Osteocyte (in vitro differentiated cells): ENCODE measurements at regions not wholly inside any gene's neighbourhood (a gene's known extent, or its start where the extent isn't known, plus 50 kb on each side); places are given as distances from the start of the nearest gene placed in this dataset.

Experiments
- DNase-seq: peaks from one replicate; pipeline ENCODE4 v3.0.0; 2021; ENCODE audit warnings: mixed read lengths; ENCODE audit not compliant: unreplicated experiment; ENCODE audit errors: extremely low spot score
- H3K27ac Mint-ChIP-seq: one replicate; pipeline ENCODE4 v1.8.0; 2021; ENCODE audit warnings: mild to moderate bottlenecking, mixed read lengths; ENCODE audit not compliant: unreplicated experiment
- H3K27me3 Mint-ChIP-seq: one replicate; pipeline ENCODE4 v1.8.0; 2021; ENCODE audit warnings: mixed read lengths; ENCODE audit not compliant: unreplicated experiment
- H3K36me3 Mint-ChIP-seq: one replicate; pipeline ENCODE4 v1.8.0; 2021; ENCODE audit warnings: mixed read lengths; ENCODE audit not compliant: unreplicated experiment
- H3K4me1 Mint-ChIP-seq: one replicate; pipeline ENCODE4 v1.8.0; 2021; ENCODE audit warnings: mixed read lengths; ENCODE audit not compliant: unreplicated experiment
- H3K4me3 Mint-ChIP-seq: one replicate; pipeline ENCODE4 v1.8.0; 2021; ENCODE audit warnings: mild to moderate bottlenecking, moderate library complexity, mixed read lengths; ENCODE audit not compliant: unreplicated experiment
- H3K9me3 Mint-ChIP-seq: one replicate; pipeline ENCODE4 v1.8.0; 2021; ENCODE audit warnings: mixed read lengths; ENCODE audit not compliant: unreplicated experiment
- CTCF ChIP-seq: fragments of 200-600 bp; sonication (generic); IDR thresholded peaks from 2 replicates; pipeline ENCODE4 v1.5.0; 2021; ENCODE audit warnings: antibody characterized with exemption, mild to moderate bottlenecking, moderate library complexity

GRCh38 chr1:188096521-188096920 lies 1267.8 kb downstream of the PLA2G4A start:
- no peaks in the 10 kb centered on the region for H3K9me3 Mint-ChIP-seq
- H3K4me1 Mint-ChIP-seq, result peaks cover 12% of the 10 kb centered on the region
- H3K36me3 Mint-ChIP-seq, result no peaks in the 10 kb centered on the region
- no peak overlapping the region for H3K27ac Mint-ChIP-seq
- no peak for DNase-seq
- no peaks in the 10 kb centered on the region for H3K27me3 Mint-ChIP-seq
- no peak for TF ChIP-seq CTCF
- H3K4me3 Mint-ChIP-seq, result no peak overlapping the region

GRCh38 chr1:188117436-188117835 lies 1288.7 kb downstream of the PLA2G4A start:
- DNase-seq, result no peak
- Mint-ChIP-seq H3K4me3 (no peak overlapping the region), H3K27ac (no peak overlapping the region), H3K36me3 (no peaks in the 10 kb centered on the region), H3K27me3 (no peaks in the 10 kb centered on the region), H3K9me3 (no peaks in the 10 kb centered on the region), H3K4me1 (no peaks in the 10 kb centered on the region)
- no peak for TF ChIP-seq CTCF

- no peaks in the 10 kb centered on the region for H3K4me1 Mint-ChIP-seq
- H3K27ac Mint-ChIP-seq, result no peak overlapping the region
- no peaks in the 10 kb centered on the region for H3K36me3 Mint-ChIP-seq
- no peaks in the 10 kb centered on the region for H3K9me3 Mint-ChIP-seq
- no peak overlapping the region for H3K4me3 Mint-ChIP-seq
- H3K27me3 Mint-ChIP-seq, result no peaks in the 10 kb centered on the region
- DNase-seq, result no peak
- TF ChIP-seq CTCF, result no peak
Measured at GRCh38 chr1:188122646-188123045, 1293.9 kb downstream of the PLA2G4A start.

GRCh38 chr1:188127507-188127906 lies 1298.8 kb downstream of the PLA2G4A start:
- Mint-ChIP-seq H3K4me1 (no peaks in the 10 kb centered on the region), H3K4me3 (no peak overlapping the region), H3K27me3 (no peaks in the 10 kb centered on the region), H3K36me3 (peaks cover 2% of the 10 kb centered on the region), H3K9me3 (peaks cover 5% of the 10 kb centered on the region), H3K27ac (no peak overlapping the region)
- no peak for TF ChIP-seq CTCF
- DNase-seq, result no peak

GRCh38 chr1:188128761-188129160 lies 1300.0 kb downstream of the PLA2G4A start:
- Mint-ChIP-seq H3K27ac (no peak overlapping the region), H3K27me3 (no peaks in the 10 kb centered on the region), H3K36me3 (peaks cover 2% of the 10 kb centered on the region), H3K9me3 (peaks cover 5% of the 10 kb centered on the region), H3K4me3 (no peak overlapping the region), H3K4me1 (no peaks in the 10 kb centered on the region)
- no peak for DNase-seq
- TF ChIP-seq CTCF, result no peak
